ENCODE measurements at regions not wholly inside any gene's neighbourhood (a gene's known extent, or its start where the extent isn't known, plus 50 kb on each side); places are given as distances from the start of the nearest gene placed in this dataset.

- TF ChIP-seq CREB1 (CRISPR knock-in tag; IDR thresholded peaks at IDR 0.05; ENCODE audit: low read depth) (no peak), POLR2AphosphoS5 (IDR thresholded peaks at IDR 0.05; ENCODE audit: low read depth) (no peak)
These were observed 739.2 kb downstream of the KCTD8 start for GRCh38 chr4:43709443-43709842.

Measured in GM23338 (cell line).